Limb (tissue), 2 donors: ENCODE measurements at regions not wholly inside any gene's neighbourhood (a gene's known extent, or its start where the extent isn't known, plus 50 kb on each side); places are given as distances from the start of the nearest gene placed in this dataset.
"Not testable (repeated sequence)": the region's sequence is repeated elsewhere in the genome, so short reads cannot be mapped to it uniquely, and the experiment has no call there.

Experiments used
- DNase-seq, 2 donors: peaks; one replicate each; pipeline ENCODE4 v3.0.0-alpha.2; 2016; ENCODE audit errors: extremely low spot score in 2 of 2

- DNase-seq, result no peak
Observed at GRCh38 chr9:103068753-103069152, 73.6 kb downstream of the CYLC2 start.

DNA sequence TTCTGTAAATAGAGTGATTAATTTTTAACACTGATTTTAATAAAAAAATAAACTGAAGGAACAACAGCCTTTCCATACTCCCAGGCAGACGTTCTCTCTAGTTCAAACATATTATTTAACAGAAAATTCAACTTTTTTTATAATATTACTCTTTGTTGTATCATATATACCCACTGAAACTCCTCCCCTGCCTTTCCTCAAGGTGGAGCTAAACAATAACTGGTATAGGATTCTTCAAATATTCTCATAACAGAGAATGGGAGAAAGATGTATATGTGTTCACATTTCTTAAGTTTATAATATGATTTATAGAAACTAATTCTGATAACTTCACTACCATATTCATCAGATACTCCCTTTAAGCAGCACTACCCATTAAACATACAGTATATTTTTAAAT is 83.4 kb downstream of the CYLC2 start:
- DNase-seq, result no peak

DNA sequence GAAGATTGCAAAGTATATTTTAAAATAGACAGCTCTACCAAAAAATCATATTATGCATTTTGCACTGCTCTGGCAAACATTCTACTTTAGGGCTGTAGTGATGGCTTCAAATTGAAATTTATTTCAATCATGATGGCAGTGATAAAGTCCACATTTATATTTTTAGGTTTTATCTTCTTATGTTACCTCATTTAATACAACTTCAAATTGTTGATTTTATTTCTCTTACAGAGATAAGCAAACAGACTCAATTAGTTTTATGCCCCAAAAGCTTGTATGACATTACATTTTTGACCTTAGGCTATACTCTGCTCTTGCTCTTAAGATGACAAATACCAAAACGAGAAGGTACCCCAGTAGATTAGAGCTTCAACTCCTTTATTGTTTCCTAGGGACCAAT is 87.4 kb downstream of the CYLC2 start:
- DNase-seq, result no peak

DNA sequence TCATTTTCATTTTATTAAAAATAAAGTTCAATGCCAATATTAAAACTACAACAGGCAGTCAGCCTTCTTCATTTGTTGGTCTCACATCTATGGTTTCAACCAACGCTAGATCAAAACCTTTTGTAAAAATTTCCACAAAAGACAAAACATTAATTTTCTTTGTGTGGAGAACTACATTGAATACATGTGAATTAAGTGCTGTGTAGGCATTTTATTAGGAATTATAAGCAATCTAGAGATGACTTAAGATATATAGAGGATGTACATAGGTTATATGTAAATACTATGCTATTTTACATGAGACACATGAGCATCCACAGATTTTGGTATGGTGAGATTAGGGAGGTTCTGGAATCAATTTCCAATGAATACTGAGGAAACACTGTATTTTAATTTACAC is 94.2 kb downstream of the CYLC2 start:
- no peak for DNase-seq

DNA sequence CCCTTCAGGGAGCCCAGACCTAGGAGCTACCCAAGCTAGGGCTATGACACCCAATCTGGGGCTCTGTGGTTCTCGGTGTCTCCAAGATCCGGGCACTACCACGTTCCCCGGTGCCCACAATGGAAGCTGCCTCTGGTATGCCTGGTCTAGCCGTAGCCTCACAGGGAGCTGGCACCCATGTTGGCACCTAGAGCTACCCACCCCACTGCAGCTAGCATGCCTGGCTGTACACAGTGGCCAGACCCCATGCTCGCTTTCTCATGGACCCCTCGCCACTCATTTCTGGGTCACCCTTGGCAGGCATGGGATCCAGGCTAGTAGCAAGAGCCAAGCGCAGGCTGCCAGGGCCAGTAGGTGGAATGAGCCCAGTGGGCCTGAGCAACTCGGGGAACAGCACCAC is 109.0 kb downstream of the CYLC2 start:
- no peak for DNase-seq

- DNase-seq, result no peak
Observed at GRCh38 chr9:103116246-103116645, 121.1 kb downstream of the CYLC2 start.

GRCh38 chr9:103126494-103126893 is 131.4 kb downstream of the CYLC2 start:
- DNase-seq, result no peak

DNA sequence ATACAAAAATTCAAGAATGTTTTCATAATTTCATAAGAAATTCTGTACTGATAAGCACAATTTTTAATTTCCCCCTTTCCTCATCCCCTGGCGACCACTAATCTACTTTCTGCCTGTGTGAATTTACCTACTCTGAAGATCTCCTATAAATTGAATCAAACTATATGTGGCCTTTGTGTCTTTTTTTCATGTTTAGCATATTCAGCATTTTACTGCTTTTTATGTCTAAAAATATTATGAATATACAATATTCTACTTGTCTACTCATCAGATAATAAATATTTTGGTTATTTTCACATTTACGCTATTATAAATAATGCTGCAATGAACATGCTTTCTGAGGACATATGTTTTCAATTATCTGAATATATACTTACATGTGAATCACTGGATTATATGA is 144.8 kb downstream of the CYLC2 start:
- no peak for DNase-seq

DNA sequence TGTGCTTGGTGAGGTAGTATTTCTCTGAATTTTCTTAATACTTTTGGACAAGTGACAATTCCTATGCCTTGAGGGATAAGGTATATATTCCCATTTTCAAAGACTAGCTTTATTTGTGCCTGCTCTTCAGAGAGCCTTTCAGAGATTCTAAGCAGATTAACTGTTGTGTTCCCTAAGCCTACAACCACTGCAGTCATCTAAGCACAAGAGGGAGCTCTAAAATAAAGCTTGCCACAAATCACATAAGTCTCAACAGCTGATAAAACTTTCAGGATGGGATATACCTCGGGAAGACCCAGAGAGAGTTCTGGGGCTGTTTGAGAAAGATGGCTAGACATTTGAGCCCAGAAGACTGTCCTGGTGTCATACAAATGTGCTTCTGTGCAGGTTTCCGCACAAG is 157.3 kb downstream of the CYLC2 start:
- DNase-seq, result no peak

- no peak for DNase-seq
Observed at GRCh38 chr9:103167530-103167929, 172.4 kb downstream of the CYLC2 start.

- no peak for DNase-seq
Observed at GRCh38 chr9:103168254-103168653, 173.1 kb downstream of the CYLC2 start.

- no peak for DNase-seq
Observed at GRCh38 chr9:103169798-103170197, 174.7 kb downstream of the CYLC2 start.

GRCh38 chr9:103183701-103184171 is 188.6 kb downstream of the CYLC2 start:
- no peak for DNase-seq

GRCh38 chr9:103186959-103187358 is 191.8 kb downstream of the CYLC2 start:
- DNase-seq, result no peak

- no peak for DNase-seq
Observed at GRCh38 chr9:103188781-103189350, 193.7 kb downstream of the CYLC2 start.

GRCh38 chr9:103193992-103194391 is 198.9 kb downstream of the CYLC2 start:
- DNase-seq, result no peak

DNA sequence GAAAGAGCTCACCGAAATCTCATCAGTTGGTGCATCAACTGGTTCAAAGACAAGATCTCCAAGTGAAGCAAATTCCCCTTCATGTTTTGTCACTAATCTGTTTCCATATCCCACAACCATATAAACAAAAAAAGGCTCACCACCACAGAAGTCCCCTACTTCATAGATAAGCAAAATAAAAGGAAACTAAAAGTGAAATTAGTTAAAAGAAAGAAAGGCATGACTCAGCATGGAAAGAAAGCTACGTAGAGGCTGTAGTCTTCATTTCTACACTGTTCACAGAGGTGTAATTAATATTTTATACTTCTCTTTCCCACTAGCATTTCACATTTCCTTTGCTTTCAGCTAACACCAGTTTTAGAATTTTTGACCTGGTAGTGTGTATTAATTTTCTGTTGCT is 208.0 kb downstream of the CYLC2 start:
- DNase-seq, result no peak

DNA sequence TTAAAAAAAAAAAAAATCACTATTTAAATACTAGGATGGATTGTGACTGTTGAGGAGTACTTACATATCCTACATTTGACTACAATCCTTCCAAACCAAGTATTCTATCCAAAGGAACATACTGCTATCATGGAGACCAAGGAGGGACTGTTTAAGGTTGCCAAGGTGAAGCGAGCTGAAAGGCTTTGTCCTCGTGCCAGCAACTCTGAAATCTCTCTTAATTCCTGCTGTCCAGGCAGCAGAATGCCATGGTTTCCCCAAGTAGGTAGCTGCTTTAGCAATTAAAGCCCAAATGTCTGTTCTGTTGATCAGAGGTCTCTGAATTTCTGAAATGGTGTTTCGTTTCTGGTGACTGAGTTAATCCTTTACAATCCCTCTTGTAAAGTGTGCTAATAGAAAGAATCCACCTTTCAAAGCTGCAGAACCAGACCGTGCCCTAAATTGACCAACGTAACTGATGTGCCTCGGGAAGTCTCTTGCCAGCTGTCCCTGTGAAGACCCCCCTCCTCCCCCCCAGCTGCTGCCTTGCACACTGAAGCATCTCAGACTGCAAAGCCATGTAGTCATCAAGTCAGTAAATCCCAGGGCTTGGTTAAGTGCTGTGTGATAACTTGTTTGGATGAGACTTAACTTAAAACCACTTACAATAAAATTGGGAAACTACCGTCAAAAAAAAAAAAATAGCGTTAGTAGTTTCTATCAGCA is 210.9 kb downstream of the CYLC2 start:
- DNase-seq, result not testable (repeated sequence)

DNA sequence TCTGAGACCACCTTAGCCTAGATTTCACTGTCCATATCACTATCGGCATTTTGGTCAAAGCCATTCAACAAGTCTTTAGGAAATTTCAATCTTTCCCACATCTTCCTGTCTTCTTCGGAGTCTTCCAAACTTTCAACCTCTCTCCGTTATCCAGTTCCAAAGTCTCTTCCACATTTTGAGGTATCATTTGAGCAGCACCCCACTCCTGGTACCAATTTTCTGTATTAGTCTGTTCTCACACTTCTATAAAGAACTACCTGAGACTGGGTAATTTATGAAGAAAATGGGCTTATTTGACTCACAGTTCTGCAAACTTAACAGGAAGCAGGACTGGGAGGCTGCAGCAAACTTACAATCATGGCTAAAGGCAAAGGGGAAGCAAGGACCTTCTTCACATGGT is 215.5 kb downstream of the CYLC2 start:
- no peak for DNase-seq

DNA sequence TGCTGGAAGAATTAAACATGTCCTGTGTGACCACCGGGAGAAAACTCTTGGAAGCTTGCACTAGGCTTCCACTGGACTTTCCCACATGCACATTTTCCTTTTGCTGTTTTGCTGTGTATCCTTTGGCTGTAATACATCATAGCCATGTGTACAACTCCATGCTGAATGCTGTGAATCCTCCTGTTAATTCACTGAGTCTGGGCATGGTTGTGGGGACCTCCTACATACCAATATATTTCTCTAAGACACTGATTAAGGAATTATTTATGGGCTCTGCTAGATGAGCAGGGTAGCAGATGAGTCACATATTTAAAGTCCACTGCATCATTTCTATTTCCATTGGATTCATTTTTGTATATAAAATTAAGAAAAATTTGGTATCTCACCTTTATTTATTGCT is 220.1 kb downstream of the CYLC2 start:
- no peak for DNase-seq

- no peak for DNase-seq
Observed at GRCh38 chr9:103225702-103226646, 230.8 kb downstream of the CYLC2 start.

GRCh38 chr9:103226647-103227013 is 231.5 kb downstream of the CYLC2 start:
- DNase-seq, result no peak
